ENCODE measurements at regions not wholly inside any gene's neighbourhood (a gene's known extent, or its start where the extent isn't known, plus 50 kb on each side); places are given as distances from the start of the nearest gene placed in this dataset.
"Not testable (repeated sequence)": the region's sequence is repeated elsewhere in the genome, so short reads cannot be mapped to it uniquely, and the experiment has no call there.

DNA sequence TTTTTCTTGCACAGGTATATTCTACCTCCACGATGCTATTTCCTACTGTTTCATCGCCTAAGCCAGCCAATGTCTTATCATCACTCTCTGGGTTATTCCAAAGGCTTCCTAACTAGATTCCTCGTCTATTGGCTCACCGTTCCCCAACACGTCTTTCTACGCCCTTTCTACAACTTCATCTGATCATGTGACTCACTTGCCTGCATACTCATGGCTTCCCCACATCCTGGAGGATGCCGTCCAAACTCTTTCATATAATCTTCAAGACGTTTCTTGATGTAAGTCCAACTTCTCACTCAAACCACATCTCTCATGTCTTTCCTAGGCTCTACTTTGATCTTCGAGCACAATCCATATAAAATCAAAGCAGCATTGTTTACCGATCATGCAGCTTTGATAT lies 322.0 kb upstream of the PPARGC1A start:
- no peaks in the 10 kb centered on the region for H3K27me3 ChIP-seq
- no peak for DNase-seq (ENCODE audit: low spot score in 2 of 2)
- H3K27ac ChIP-seq, result no peak overlapping the region
- intact Hi-C loops (cut with DNase I; ENCODE audit: low total_unique reads), result no loop called here
- no peaks in the 10 kb centered on the region for H3K9me3 ChIP-seq
- no peak overlapping the region for H3K4me3 ChIP-seq
- TF ChIP-seq, protein P1, sequence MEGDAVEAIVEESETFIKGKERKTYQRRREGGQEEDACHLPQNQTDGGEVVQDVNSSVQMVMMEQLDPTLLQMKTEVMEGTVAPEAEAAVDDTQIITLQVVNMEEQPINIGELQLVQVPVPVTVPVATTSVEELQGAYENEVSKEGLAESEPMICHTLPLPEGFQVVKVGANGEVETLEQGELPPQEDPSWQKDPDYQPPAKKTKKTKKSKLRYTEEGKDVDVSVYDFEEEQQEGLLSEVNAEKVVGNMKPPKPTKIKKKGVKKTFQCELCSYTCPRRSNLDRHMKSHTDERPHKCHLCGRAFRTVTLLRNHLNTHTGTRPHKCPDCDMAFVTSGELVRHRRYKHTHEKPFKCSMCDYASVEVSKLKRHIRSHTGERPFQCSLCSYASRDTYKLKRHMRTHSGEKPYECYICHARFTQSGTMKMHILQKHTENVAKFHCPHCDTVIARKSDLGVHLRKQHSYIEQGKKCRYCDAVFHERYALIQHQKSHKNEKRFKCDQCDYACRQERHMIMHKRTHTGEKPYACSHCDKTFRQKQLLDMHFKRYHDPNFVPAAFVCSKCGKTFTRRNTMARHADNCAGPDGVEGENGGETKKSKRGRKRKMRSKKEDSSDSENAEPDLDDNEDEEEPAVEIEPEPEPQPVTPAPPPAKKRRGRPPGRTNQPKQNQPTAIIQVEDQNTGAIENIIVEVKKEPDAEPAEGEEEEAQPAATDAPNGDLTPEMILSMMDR (IDR thresholded peaks at IDR 0.05), result no peak
- TF ChIP-seq POLR2A (IDR thresholded peaks at IDR 0.05) (no peak), POLR2AphosphoS5 (IDR thresholded peaks at IDR 0.05) (no peak)
- no peaks in the 10 kb centered on the region for H3K4me1 ChIP-seq
- no peaks in the 10 kb centered on the region for H3K36me3 ChIP-seq

DNA sequence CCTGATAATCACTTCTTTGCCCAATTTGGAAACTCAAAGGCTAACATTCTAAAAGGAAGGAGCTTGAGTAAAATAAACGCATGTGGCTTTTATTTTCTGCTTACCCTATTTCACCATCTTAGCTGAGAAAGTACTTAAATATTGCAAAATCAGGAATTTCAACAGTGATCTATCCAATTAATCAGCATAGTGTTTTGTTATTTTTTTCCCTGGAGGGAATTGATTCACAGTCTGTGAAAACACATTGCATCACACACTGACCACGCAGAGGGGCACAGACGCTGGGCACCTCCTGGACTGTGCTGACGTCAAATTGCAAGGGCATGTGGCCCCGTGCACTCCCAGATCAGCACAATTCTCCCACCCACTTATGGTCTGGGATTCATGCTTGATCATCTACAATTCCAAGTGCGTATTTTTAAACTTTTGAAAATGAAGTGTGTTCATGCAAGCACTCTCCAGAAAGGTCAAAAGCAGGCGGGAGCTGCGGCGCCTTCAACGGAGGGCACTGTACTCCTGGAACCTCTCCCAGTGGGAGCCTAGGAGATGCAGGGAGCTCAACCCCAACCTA lies 320.6 kb upstream of the PPARGC1A start:
- Histone ChIP-seq H3K27me3 (no peaks in the 10 kb centered on the region), H3K27ac (peak overlapping the region in 1 of 2 donors; percentile 67), H3K4me3 (peak overlapping the region in 1 of 3 donors; percentile 16), H3K4me1 (no peaks in the 10 kb centered on the region), H3K36me3 (no peaks in the 10 kb centered on the region), H3K9me3 (no peaks in the 10 kb centered on the region)
- TF ChIP-seq POLR2AphosphoS5 (IDR thresholded peaks at IDR 0.05), result peak in 2 of 3 donors; percentile 92 to 93
- TF ChIP-seq, protein P1 (IDR thresholded peaks at IDR 0.05), result no peak
- intact Hi-C loops (cut with DNase I; ENCODE audit: low total_unique reads), result no loop called here
- no peak for DNase-seq (ENCODE audit: low spot score in 2 of 2)

DNA sequence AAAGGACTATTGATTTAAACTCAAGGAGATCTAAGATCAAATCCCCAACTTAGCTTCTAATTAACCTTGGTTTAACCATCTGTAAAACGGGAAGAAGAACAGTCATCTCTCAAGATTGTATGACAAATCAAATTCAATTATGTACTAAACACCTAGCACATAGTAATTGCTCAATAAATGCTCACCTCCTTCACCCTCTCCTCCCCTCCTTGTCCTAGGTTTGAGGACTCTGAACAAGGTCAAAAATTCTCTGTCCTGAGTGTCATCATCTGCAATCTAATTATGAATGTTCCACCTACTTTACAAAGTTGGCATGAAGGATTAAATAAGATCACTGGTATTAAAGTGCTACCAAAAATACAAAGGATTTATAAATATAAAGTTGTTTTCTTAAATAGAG lies 320.1 kb upstream of the PPARGC1A start:
- Histone ChIP-seq H3K27ac (peak overlapping the region in 1 of 2 donors; percentile 5), H3K9me3 (no peaks in the 10 kb centered on the region)
- intact Hi-C loops (cut with DNase I; ENCODE audit: low total_unique reads), result no loop called here

DNA sequence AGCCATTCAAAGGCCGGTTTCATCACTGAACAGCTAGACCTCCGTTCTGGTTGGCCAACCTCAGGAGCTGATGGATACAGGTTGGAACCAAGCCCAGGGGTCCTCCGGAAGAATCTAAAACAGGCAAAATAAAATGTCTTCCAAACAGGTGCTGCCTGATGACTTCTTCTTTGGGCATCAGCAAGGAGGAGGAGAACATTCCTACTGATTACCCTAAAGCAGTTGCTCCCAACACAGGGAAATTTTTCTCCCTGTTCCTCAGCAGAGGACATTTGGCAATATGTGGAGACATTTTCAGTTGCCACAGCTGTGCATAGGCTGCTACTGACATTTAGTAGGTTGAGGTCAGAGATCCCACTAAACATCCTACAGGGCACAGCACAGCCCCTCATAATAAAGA lies 319.3 kb upstream of the PPARGC1A start:
- H3K4me1 ChIP-seq, result no peaks in the 10 kb centered on the region
- peak overlapping the region in 1 of 2 donors; percentile 5 for H3K27ac ChIP-seq
- H3K36me3 ChIP-seq, result no peaks in the 10 kb centered on the region
- no peak for DNase-seq (ENCODE audit: low spot score in 2 of 2)
- no peak overlapping the region for H3K4me3 ChIP-seq
- TF ChIP-seq POLR2A (IDR thresholded peaks at IDR 0.05) (no peak), POLR2AphosphoS5 (IDR thresholded peaks at IDR 0.05) (no peak)
- TF ChIP-seq, protein P1 (IDR thresholded peaks at IDR 0.05), result no peak
- intact Hi-C loops (cut with DNase I; ENCODE audit: low total_unique reads), result no loop called here
- H3K9me3 ChIP-seq, result no peaks in the 10 kb centered on the region
- H3K27me3 ChIP-seq, result no peaks in the 10 kb centered on the region

More for the DNA sequence above, 320.1 kb upstream of the PPARGC1A start:
- no peak for DNase-seq (ENCODE audit: low spot score in 2 of 2)
- Histone ChIP-seq H3K4me3 (no peak overlapping the region), H3K4me1 (no peaks in the 10 kb centered on the region), H3K27me3 (no peaks in the 10 kb centered on the region), H3K36me3 (no peaks in the 10 kb centered on the region)
- TF ChIP-seq POLR2A (IDR thresholded peaks at IDR 0.05), result no peak
- TF ChIP-seq POLR2AphosphoS5 (IDR thresholded peaks at IDR 0.05), result no peak
- TF ChIP-seq, protein P1 (IDR thresholded peaks at IDR 0.05), result no peak

DNA sequence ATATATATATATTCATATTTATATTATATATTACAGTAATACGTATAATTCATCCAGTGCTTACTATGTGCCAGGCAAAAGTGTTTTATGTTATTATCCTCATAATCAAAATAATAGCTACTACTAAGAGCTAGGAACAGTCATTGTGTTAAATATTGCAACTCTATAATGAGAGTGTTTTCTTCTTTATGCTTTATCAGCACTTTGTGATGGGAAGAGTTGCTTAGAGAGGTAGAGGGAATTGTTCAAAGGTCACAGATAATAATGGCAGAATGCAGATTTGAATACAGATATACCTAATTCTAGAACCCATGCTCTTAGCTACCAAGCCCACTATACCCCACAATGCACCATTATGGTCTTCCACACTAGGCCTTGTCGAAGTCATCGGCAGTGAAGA lies 318.8 kb upstream of the PPARGC1A start:
- DNase-seq (ENCODE audit: low spot score in 2 of 2), result no peak
- Histone ChIP-seq H3K27ac (no peak overlapping the region), H3K36me3 (no peaks in the 10 kb centered on the region), H3K9me3 (no peaks in the 10 kb centered on the region), H3K4me1 (no peaks in the 10 kb centered on the region), H3K27me3 (no peaks in the 10 kb centered on the region), H3K4me3 (no peak overlapping the region)
- TF ChIP-seq, protein P1 (IDR thresholded peaks at IDR 0.05), result no peak
- no peak for TF ChIP-seq POLR2A (IDR thresholded peaks at IDR 0.05)
- TF ChIP-seq POLR2AphosphoS5 (IDR thresholded peaks at IDR 0.05), result no peak
- intact Hi-C loops (cut with DNase I; ENCODE audit: low total_unique reads), result no loop called here

DNA sequence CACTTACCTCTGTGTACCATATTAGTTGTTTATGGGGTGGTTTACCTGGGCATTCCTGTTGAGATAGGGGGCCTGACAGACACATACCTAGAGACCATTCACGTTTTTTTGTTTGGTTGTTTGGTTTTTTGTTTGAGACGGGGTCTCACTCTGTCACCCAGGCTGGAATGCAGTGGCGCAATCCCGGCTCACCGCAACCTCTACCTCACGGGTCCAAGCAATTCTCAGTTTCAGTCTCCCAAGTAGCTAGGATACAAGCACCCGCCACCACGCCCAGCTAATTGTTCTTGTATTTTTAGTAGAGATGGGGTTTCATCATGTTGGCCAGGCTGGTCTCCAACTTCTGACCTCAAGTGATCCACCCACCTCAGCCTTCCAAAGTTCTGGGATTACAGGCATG lies 314.9 kb upstream of the PPARGC1A start:
- H3K27me3 ChIP-seq; intact Hi-C loops (cut with DNase I; ENCODE audit: low total_unique reads); H3K27ac ChIP-seq; H3K36me3 ChIP-seq; H3K4me1 ChIP-seq; DNase-seq (ENCODE audit: low spot score in 2 of 2); H3K9me3 ChIP-seq; H3K4me3 ChIP-seq: not testable (repeated sequence)
